Natural killer cell (primary cell): ENCODE measurements at regions not wholly inside any gene's neighbourhood (a gene's known extent, or its start where the extent isn't known, plus 50 kb on each side); places are given as distances from the start of the nearest gene placed in this dataset.

Experiments
- ATAC-seq, 3 donors: fragments of 150-1000 bp in 2 of 3; fragments of 200-7000 bp in 1 of 3; cut with Tn5 transposase; 1 replicate in 1 of 3; 2 replicates in 2 of 3; pipeline ENCODE4 v1.10.0; 2021; ENCODE audit warnings: mild to moderate bottlenecking in 2 of 3, moderate library complexity in 2 of 3
- DNase-seq, 2 donors: peaks; one replicate each; pipeline versions ENCODE4 v3.0.0 to v3.0.0-alpha.2; 2013 to 2021; ENCODE audit warnings: mixed read lengths in 1 of 2
- H3K27ac ChIP-seq: one replicate; pipeline ENCODE4 v1.5.1; 2013; ENCODE audit warnings: mild to moderate bottlenecking, low read length
- H3K27me3 ChIP-seq: one replicate; pipeline ENCODE4 v1.6.1; 2013; ENCODE audit warnings: low read length; ENCODE audit not compliant: control insufficient read depth, insufficient read depth
- H3K36me3 ChIP-seq: one replicate; pipeline ENCODE4 v1.6.1; 2013; ENCODE audit warnings: low read length; ENCODE audit not compliant: control insufficient read depth, insufficient read depth
- H3K4me1 ChIP-seq: one replicate; pipeline ENCODE4 v1.6.1; 2013; ENCODE audit warnings: low read length; ENCODE audit not compliant: control insufficient read depth, insufficient read depth
- H3K4me3 ChIP-seq: one replicate; pipeline ENCODE4 v1.5.1; 2013; ENCODE audit warnings: low read length
- H3K9me3 ChIP-seq: one replicate; pipeline ENCODE4 v1.6.1; 2013; ENCODE audit warnings: low read length; ENCODE audit not compliant: control insufficient read depth, insufficient read depth
- H3K27ac Mint-ChIP-seq, 2 donors: one replicate each; pipeline ENCODE4 v1.8.0; 2022; ENCODE audit warnings: mild to moderate bottlenecking in 2 of 2, mixed read lengths in 2 of 2, moderate library complexity in 1 of 2
- H3K27me3 Mint-ChIP-seq, 2 donors: one replicate each; pipeline ENCODE4 v1.8.0; 2022; ENCODE audit warnings: low read depth in 2 of 2, mixed read lengths in 2 of 2
- H3K36me3 Mint-ChIP-seq: one replicate; pipeline ENCODE4 v1.8.0; 2022; ENCODE audit warnings: mixed read lengths
- H3K4me1 Mint-ChIP-seq, 2 donors: one replicate each; pipeline ENCODE4 v1.8.0; 2022; ENCODE audit warnings: mixed read lengths in 2 of 2
- H3K4me3 Mint-ChIP-seq: one replicate; pipeline ENCODE4 v1.8.0; 2022; ENCODE audit warnings: mild to moderate bottlenecking, moderate library complexity, mixed read lengths
- H3K9me3 Mint-ChIP-seq, 2 donors: one replicate each; pipeline ENCODE4 v1.8.0; 2022; ENCODE audit warnings: mixed read lengths in 2 of 2
- CTCF ChIP-seq: fragments of 200-600 bp; IDR thresholded peaks from one replicate; pipeline ENCODE4 v1.8.0; 2022; ENCODE audit warnings: antibody characterized with exemption
- WGBS: methylation state at CpG from one replicate; pipeline ENCODE4 v1.1.7; 2013; ENCODE audit warnings: missing lambda C conversion rate; ENCODE audit not compliant: insufficient coverage; 5-methylcytosine and 5-hydroxymethylcytosine counted together
- intact Hi-C: fragments of 100-400 bp; cut with micrococcal nuclease; formaldehyde crosslinking; loops from one replicate; pipeline ENCODE4 v1.14.2; 2022

GRCh38 chrX:131728295-131729145 is 184.6 kb downstream of the OR13H1 start:
- DNase-seq: no peak
- Histone ChIP-seq H3K27me3 (no peaks in the 10 kb centered on the region), H3K36me3 (no peaks in the 10 kb centered on the region), H3K27ac (no peak overlapping the region), H3K4me1 (no peaks in the 10 kb centered on the region), H3K9me3 (peaks cover 4% of the 10 kb centered on the region), H3K4me3 (no peak overlapping the region)
- no peak for TF ChIP-seq CTCF
- Mint-ChIP-seq H3K4me1 (peaks cover 0 to 17% of the 10 kb centered on the region in 2 donors), H3K27me3 (peaks cover 0 to 2% of the 10 kb centered on the region in 2 donors), H3K27ac (peak overlapping the region in 1 of 2 donors; percentile 95), H3K9me3 (peaks cover 0 to 4% of the 10 kb centered on the region in 2 donors), H3K36me3 (no peaks in the 10 kb centered on the region), H3K4me3 (peak overlapping the region; percentile 94)
- peak in 1 of 3 donors; percentile 78 for ATAC-seq
- WGBS: 95% methylated on average over 19 of the region's 19 CpGs
- intact Hi-C loops: no loop called here

- peaks cover 0 to 4% of the 10 kb centered on the region in 2 donors for H3K9me3 Mint-ChIP-seq
- no peak overlapping the region for H3K4me3 ChIP-seq
- H3K9me3 ChIP-seq: peaks cover 4% of the 10 kb centered on the region
- no peaks in the 10 kb centered on the region for H3K36me3 ChIP-seq
- no peak overlapping the region for H3K27ac ChIP-seq
- TF ChIP-seq CTCF: no peak
- 98% methylated on average over 13 of the region's 15 CpGs for WGBS
- peak overlapping the region in 1 of 2 donors; percentile 95 for H3K27ac Mint-ChIP-seq
- no peaks in the 10 kb centered on the region for H3K4me1 ChIP-seq
- intact Hi-C loops: no loop called here
- H3K27me3 ChIP-seq: no peaks in the 10 kb centered on the region
- peaks cover 0 to 2% of the 10 kb centered on the region in 2 donors for H3K27me3 Mint-ChIP-seq
- ATAC-seq (peak in 1 of 3 donors; percentile 71), DNase-seq (no peak)
- peak overlapping the region; percentile 94 for H3K4me3 Mint-ChIP-seq
- H3K4me1 Mint-ChIP-seq: peaks cover 0 to 17% of the 10 kb centered on the region in 2 donors
- no peaks in the 10 kb centered on the region for H3K36me3 Mint-ChIP-seq
Observed at GRCh38 chrX:131729295-131729694, 185.4 kb downstream of the OR13H1 start.

GRCh38 chrX:131734621-131735020 is 190.7 kb downstream of the OR13H1 start:
- peaks cover 0 to 7% of the 10 kb centered on the region in 2 donors for H3K4me1 Mint-ChIP-seq
- DNase-seq (no peak), ATAC-seq (peak in 1 of 3 donors; percentile 85)
- peak overlapping the region in 1 of 2 donors; percentile 50 for H3K27ac Mint-ChIP-seq
- Histone ChIP-seq H3K36me3 (no peaks in the 10 kb centered on the region), H3K9me3 (peaks cover 1% of the 10 kb centered on the region), H3K4me1 (no peaks in the 10 kb centered on the region), H3K27me3 (no peaks in the 10 kb centered on the region), H3K27ac (no peak overlapping the region), H3K4me3 (no peak overlapping the region)
- TF ChIP-seq CTCF: no peak
- no peaks in the 10 kb centered on the region for H3K36me3 Mint-ChIP-seq
- intact Hi-C loops: no loop called here
- H3K9me3 Mint-ChIP-seq: peaks cover under 1% of the 10 kb centered on the region in 2 donors
- H3K27me3 Mint-ChIP-seq: no peaks in the 10 kb centered on the region
- peak overlapping the region; percentile 45 for H3K4me3 Mint-ChIP-seq
- WGBS: 95% methylated on average over 9 of the region's 9 CpGs
